Superior temporal gyrus (tissue), 1 donor: ENCODE measurements at regions not wholly inside any gene's neighbourhood (a gene's known extent, or its start where the extent isn't known, plus 50 kb on each side); places are given as distances from the start of the nearest gene placed in this dataset.
"Not testable (repeated sequence)": the region's sequence is repeated elsewhere in the genome, so short reads cannot be mapped to it uniquely, and the experiment has no call there.

Experiments used
- DNase-seq: peaks from one replicate; pipeline ENCODE4 v3.0.0-alpha.2; 2016; ENCODE audit errors: extremely low spot score

GRCh38 chr17:13442361-13442760, 159.4 kb downstream of the HS3ST3A1 start:
- no peak for DNase-seq

GRCh38 chr17:13441873-13442272, 159.9 kb downstream of the HS3ST3A1 start:
- DNase-seq = no peak

DNA sequence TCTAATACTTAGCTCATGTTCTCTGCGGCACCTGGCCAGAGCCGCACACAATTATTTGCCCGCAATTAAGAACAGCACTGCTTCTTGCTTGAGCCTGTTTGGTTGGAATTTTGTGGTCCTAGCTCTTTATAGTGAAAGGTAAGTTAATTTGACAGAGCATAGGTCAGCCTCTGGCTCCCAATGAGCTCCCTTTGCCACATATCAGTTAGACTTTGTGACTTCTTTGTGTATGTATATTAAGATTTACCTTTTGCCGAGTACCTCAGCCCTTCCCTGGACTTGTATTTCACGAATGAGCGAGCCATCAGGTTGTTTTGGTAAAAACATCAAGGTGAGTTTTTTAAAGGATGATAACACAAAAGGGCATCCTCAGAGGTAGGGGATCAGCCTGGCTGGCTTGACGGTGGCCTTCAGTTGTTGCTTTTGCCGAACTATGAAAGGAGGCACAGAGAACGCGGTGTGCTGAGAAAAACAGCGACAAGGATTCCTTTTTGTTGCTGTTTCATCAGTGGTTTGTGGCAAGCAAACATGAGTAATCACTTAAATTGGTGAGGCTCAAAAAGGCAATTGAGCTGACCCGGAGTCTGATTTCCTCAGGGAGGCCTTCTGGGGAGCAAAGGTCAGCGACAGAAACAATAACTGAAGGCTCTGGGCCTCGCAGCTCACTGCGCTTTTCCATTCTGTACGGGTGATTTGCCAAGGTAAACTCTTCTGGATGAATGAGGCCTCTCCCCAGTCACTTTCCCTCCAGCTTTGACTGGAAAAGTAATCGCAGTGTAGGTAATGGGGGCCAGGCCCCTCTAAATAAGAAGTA, 163.6 kb downstream of the HS3ST3A1 start:
- DNase-seq = no peak

GRCh38 chr17:13435230-13435629, 166.5 kb downstream of the HS3ST3A1 start:
- no peak for DNase-seq

- no peak for DNase-seq
These were observed 172.5 kb downstream of the HS3ST3A1 start for GRCh38 chr17:13429201-13429600.

- DNase-seq = no peak
These were observed 173.1 kb downstream of the HS3ST3A1 start for GRCh38 chr17:13428611-13429042.

DNA sequence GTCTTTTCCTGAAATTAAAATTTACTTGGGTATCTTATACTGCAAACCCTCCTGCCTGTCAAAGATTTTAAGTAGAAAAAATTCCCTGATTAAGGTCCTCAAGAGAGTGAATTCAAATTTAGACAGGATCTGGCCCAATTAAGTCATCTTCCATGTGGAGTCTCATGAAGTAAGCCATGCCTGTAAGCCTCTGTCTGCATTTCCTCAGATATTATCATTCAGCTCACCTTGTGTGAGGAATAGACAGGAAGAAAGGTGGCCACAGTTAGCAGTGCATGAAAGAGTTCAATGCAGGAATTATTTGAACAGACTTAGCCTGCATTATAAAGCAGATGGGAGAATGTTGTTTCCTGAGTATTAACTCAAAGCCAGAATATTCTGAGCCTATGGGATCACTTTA, 174.7 kb downstream of the HS3ST3A1 start:
- no peak for DNase-seq

DNA sequence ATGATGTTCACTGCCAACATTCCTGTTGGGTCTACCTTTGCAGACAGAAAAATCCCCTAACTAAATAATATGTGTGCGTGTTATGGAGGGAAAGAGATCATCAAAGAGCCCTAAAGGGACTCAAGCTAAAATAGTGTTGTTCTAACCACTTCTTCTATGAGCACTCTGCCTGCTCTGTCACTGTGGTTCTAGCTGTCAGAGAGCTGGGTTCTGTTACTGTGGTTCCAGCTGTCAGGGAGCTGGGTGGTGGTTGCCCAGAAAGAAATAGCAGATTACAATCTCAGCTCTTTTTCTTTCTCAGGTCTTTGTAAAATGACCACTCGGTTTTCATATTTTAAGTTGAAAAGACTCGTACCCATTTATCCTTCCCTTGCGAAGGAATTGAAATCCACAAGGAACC, 176.3 kb downstream of the HS3ST3A1 start:
- DNase-seq = no peak

DNA sequence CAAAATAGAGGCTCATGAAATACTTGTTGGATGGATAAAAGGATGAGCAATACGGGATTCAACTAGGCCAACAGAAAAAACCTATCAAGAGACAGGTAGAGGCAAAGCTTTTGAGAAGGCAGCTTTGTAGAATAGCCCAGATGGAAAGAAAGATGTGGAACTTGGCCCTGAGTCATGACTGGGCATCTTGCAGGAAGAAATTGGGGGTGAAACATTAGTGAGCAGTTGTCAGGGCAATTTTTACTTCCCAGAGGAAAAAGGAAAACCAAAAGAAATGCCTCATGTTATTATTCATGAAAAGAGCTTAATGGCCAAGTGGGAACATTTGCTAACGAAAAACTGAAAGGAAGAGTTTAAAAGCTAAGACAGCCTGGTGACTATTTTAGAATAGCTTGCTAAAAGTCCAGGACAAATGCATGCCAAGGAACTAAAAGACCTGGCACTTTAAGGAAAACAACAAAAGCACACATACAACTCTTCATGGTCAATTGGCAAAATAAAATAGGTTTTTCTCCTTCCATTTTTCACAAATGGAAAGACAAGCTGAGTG, 180.1 kb downstream of the HS3ST3A1 start:
- DNase-seq = peak; percentile 22

DNA sequence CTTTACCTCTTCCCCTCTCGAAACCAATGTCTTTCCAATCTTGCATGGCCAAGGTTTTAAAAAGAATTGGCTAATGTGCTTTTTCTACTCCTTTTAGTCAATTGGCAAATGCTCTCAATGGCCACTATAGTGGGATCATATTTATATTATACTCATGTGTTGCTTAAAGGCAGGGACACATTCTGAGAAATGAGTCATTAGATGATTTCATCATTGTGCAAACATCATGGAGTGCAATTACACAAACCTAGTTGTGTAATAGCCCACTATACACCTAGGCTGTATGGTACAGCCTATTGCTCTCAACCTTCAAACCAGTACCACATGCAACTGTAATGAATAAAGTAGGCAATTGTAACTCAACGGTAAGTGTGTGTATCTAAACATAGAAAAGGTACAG, 180.9 kb downstream of the HS3ST3A1 start:
- no peak for DNase-seq

- DNase-seq = no peak
These were observed 181.3 kb downstream of the HS3ST3A1 start for GRCh38 chr17:13420418-13420826.

GRCh38 chr17:13419676-13420075, 182.1 kb downstream of the HS3ST3A1 start:
- no peak for DNase-seq

DNA sequence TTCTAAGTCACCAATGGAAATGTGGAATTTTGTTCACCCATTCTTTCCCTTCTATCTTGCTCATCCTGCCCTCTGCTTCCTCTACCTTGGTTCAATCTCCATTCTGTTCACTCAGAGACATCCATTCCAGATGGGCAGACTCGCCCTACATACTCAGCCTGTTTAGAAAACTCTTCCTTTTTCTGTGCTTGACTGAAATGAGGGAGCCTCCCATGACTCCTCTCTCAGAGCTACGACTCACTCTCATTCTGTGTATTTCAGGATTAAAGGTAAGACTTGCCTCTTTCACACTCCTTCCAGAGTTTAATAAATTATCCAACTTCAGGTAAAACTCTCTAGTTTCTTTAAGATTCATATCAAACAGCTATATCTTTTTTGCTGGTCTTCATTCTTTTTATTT, 182.8 kb downstream of the HS3ST3A1 start:
- no peak for DNase-seq

GRCh38 chr17:13417381-13417950, 184.3 kb downstream of the HS3ST3A1 start:
- no peak for DNase-seq

GRCh38 chr17:13416748-13417363, 184.9 kb downstream of the HS3ST3A1 start:
- DNase-seq = no peak

GRCh38 chr17:13415871-13416416, 185.8 kb downstream of the HS3ST3A1 start:
- no peak for DNase-seq

DNA sequence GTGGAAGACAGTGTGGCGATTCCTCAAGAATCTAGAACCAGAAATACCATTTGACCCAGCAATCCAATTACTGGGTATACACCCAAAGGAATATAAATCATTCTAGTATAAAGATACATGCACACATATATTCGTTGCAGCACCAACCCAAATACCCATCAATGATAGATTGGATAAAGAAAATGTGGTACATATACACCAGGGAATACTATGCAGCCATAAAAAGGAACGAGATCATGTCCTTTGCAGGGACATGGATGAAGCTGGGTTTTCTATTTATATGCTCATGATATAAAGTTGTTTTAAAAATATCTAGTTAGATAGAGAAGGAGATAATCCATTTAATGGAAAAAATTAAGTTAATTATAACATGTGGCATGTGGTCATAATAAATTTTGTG, 186.5 kb downstream of the HS3ST3A1 start:
- DNase-seq = not testable (repeated sequence)

DNA sequence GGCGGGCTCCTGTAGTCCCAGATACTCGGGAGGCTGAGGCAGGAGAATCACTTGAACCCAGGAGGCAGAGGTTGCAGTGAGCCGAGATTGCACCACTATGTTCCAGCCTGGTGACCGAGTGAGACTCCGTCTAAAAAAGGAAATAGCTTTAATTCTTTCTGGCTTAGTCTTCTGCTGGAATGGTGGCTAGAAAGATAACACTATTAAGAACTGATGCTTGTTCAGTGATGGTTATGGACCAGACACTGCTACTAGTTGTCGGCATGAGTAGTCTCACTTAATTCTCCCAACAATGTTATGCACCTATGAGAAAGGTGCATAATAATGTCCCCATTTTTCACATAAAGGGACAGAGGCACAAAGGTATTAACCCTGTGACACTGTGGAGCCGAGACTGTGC, 188.7 kb downstream of the HS3ST3A1 start:
- DNase-seq = no peak

DNA sequence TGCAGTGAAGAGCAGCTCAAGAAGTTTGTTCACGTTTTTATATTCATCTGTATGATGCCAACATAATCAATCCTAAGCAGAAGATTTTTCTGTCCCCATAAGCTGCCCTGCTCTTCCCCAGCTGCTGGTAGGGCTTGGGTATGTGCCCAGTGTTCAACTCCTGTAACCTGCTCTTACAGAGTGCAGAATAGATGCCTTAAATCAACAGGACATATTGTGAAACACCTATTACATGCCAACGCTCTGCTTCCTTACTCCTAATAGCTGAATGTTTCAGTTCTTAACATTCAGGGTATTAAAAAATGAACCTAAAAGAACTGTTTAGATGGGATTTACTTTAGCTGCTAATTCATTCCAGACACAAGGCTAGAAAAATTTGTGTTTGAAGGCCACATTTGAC, 190.9 kb downstream of the HS3ST3A1 start:
- no peak for DNase-seq

DNA sequence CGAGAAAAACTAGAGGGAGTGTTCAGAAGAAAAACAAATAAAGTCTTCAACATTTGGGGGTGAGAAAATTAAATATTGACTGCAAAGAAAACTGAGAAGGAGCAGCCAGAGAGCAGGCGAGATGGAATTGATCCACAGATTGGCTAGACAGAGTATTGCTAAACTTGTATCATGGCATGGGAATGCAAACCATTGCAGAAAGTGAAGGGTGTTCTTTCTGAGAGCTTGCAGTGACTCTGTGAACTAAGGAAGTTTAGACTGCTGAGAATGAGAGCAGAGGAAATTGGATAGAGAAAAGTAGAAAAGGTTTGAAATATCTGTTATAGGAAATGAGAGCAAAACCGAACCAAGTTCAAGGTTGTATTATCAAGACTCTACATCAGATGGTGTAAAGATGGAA, 191.5 kb downstream of the HS3ST3A1 start:
- DNase-seq = no peak

- DNase-seq = no peak
These were observed 192.3 kb downstream of the HS3ST3A1 start for GRCh38 chr17:13409455-13409854.

GRCh38 chr17:13407381-13407780, 194.3 kb downstream of the HS3ST3A1 start:
- DNase-seq = no peak
